HG03095 (cell line): ENCODE measurements at regions not wholly inside any gene's neighbourhood (a gene's known extent, or its start where the extent isn't known, plus 50 kb on each side); places are given as distances from the start of the nearest gene placed in this dataset.
A peak's percentile ranks its signal among the peaks of the same experiment; 100 is the strongest.
"Not testable (repeated sequence)": the region's sequence is repeated elsewhere in the genome, so short reads cannot be mapped to it uniquely, and the experiment has no call there.

Source experiments
- ATAC-seq: cut with Tn5 transposase; IDR thresholded peaks from one replicate; pipeline ENCODE4 v1.9.1; 2021; ENCODE audit warnings: moderate library complexity; ENCODE audit not compliant: unreplicated experiment

GRCh38 chr3:118636841-118637240 lies 397.8 kb downstream of the IGSF11 start:
- no peak for ATAC-seq

GRCh38 chr3:118637846-118638245 lies 396.8 kb downstream of the IGSF11 start:
- ATAC-seq: no peak

GRCh38 chr3:118641608-118642007 lies 393.0 kb downstream of the IGSF11 start:
- ATAC-seq: peak; percentile 59

- ATAC-seq: no peak
These were observed 363.5 kb downstream of the IGSF11 start for GRCh38 chr3:118671192-118671591.

- ATAC-seq: no peak
These were observed 359.3 kb downstream of the IGSF11 start for GRCh38 chr3:118675305-118675704.

- not testable (repeated sequence) for ATAC-seq
These were observed 356.0 kb downstream of the IGSF11 start for GRCh38 chr3:118678663-118679062.

- no peak for ATAC-seq
These were observed 351.7 kb downstream of the IGSF11 start for GRCh38 chr3:118682921-118683320.

- ATAC-seq: no peak
These were observed 351.0 kb downstream of the IGSF11 start for GRCh38 chr3:118683636-118684035.

- no peak for ATAC-seq
These were observed 346.2 kb downstream of the IGSF11 start for GRCh38 chr3:118688396-118688884.

GRCh38 chr3:118692416-118692815 lies 342.2 kb downstream of the IGSF11 start:
- ATAC-seq: no peak

- ATAC-seq: no peak
These were observed 329.0 kb downstream of the IGSF11 start for GRCh38 chr3:118705487-118706219.

- no peak for ATAC-seq
These were observed 326.7 kb downstream of the IGSF11 start for GRCh38 chr3:118707991-118708390.

GRCh38 chr3:118710532-118710931 lies 324.1 kb downstream of the IGSF11 start:
- no peak for ATAC-seq

GRCh38 chr3:118713502-118714207 lies 321.0 kb downstream of the IGSF11 start:
- ATAC-seq: no peak

GRCh38 chr3:118714800-118715199 lies 319.8 kb downstream of the IGSF11 start:
- no peak for ATAC-seq

- no peak for ATAC-seq
These were observed 305.1 kb downstream of the IGSF11 start for GRCh38 chr3:118729546-118729945.

- ATAC-seq: no peak
These were observed 300.0 kb downstream of the IGSF11 start for GRCh38 chr3:118734664-118735063.

GRCh38 chr3:118736107-118736506 lies 298.5 kb downstream of the IGSF11 start:
- no peak for ATAC-seq

GRCh38 chr3:118740722-118741290 lies 293.8 kb downstream of the IGSF11 start:
- ATAC-seq: no peak

GRCh38 chr3:118742760-118743159 lies 291.9 kb downstream of the IGSF11 start:
- no peak for ATAC-seq

- ATAC-seq: no peak
These were observed 290.5 kb downstream of the IGSF11 start for GRCh38 chr3:118744186-118744585.
